ENCODE measurements at regions not wholly inside any gene's neighbourhood (a gene's known extent, or its start where the extent isn't known, plus 50 kb on each side); places are given as distances from the start of the nearest gene placed in this dataset.

- peaks cover 0 to 3% (median 0%) of the 10 kb centered on the region in 4 donors for H3K27me3 ChIP-seq (ENCODE audit: control insufficient read depth in 4 of 4, insufficient read depth in 4 of 4, low read length in 3 of 4)
- no peak for DNase-seq (ENCODE audit: low spot score)
- WGBS: 73% methylated on average over 4 of the region's 4 CpGs
- no peaks in the 10 kb centered on the region for H3K9me3 ChIP-seq (ENCODE audit: control insufficient read depth in 4 of 4, low read length in 3 of 4)
- no peak overlapping the region for H3K4me3 ChIP-seq (ENCODE audit: low read depth in 1 of 3, low read length in 3 of 3)
- H3K9ac ChIP-seq (ENCODE audit: low read depth in 1 of 2, low read length in 2 of 2): no peak overlapping the region
- H3K27ac ChIP-seq (ENCODE audit: low read depth in 1 of 2, low read length in 2 of 2): no peak overlapping the region
- H3K4me1 ChIP-seq (ENCODE audit: control insufficient read depth in 4 of 4, insufficient read depth in 4 of 4, low read length in 3 of 4): peaks cover 0 to 3% (median 0%) of the 10 kb centered on the region in 4 donors
- no peaks in the 10 kb centered on the region for H3K36me3 ChIP-seq (ENCODE audit: control insufficient read depth in 4 of 4, insufficient read depth in 3 of 4, low read depth in 1 of 4, low read length in 3 of 4)
- no peak for TF ChIP-seq TAF1 (conservative IDR thresholded peaks at IDR 0.05)
- TF ChIP-seq NR2F2 (IDR thresholded peaks at IDR 0.05): no peak
- TF ChIP-seq HNF4A (conservative IDR thresholded peaks at IDR 0.05): no peak
- no peak for TF ChIP-seq FOXA2 (IDR thresholded peaks at IDR 0.05)
- TF ChIP-seq HNF4G (IDR thresholded peaks at IDR 0.05): no peak
- no peak for TF ChIP-seq SP1 (IDR thresholded peaks at IDR 0.05)
- TF ChIP-seq YY1 (IDR thresholded peaks at IDR 0.05): no peak
- no peak for TF ChIP-seq RXRA (IDR thresholded peaks at IDR 0.05)
- no peak for TF ChIP-seq EGR1 (IDR thresholded peaks at IDR 0.05; ENCODE audit: low read depth in 2 of 2)
- TF ChIP-seq GABPA (IDR thresholded peaks at IDR 0.05 in 1 of 2, conservative IDR thresholded peaks at IDR 0.05 in 1 of 2): no peak
- no peak for TF ChIP-seq MAX (IDR thresholded peaks at IDR 0.05)
- no peak for TF ChIP-seq CTCF (IDR thresholded peaks at IDR 0.05; ENCODE audit: low read depth, low read length, missing input control)
- TF ChIP-seq JUND (IDR thresholded peaks at IDR 0.05): no peak
- TF ChIP-seq ATF3 (IDR thresholded peaks at IDR 0.05): no peak
- TF ChIP-seq FOXA1 (IDR thresholded peaks at IDR 0.05): no peak
- no peak for TF ChIP-seq RAD21 (IDR thresholded peaks at IDR 0.05)
- TF ChIP-seq REST (IDR thresholded peaks at IDR 0.05): no peak
- TF ChIP-seq ZBTB33 (IDR thresholded peaks at IDR 0.05): no peak
Measured at GRCh38 chrX:30939928-30940327, 50.9 kb upstream of the TAB3 start.

All from liver (tissue), 8 donors.